Right cardiac atrium (tissue), 5 donors: ENCODE measurements at regions not wholly inside any gene's neighbourhood (a gene's known extent, or its start where the extent isn't known, plus 50 kb on each side); places are given as distances from the start of the nearest gene placed in this dataset.
A peak's percentile ranks its signal among the peaks of the same experiment; 100 is the strongest.

Source experiments
- ATAC-seq, 2 donors: fragments of 200-7000 bp; cut with Tn5 transposase; one replicate each; pipeline versions ENCODE4 v1.8.0 to v1.9.1; 2020; ENCODE audit warnings: moderate library complexity in 2 of 2, mild to moderate bottlenecking in 1 of 2
- DNase-seq, 3 donors: peaks; one replicate each; pipeline ENCODE4 v3.0.0-alpha.2; 2020
- H3K27ac ChIP-seq: one replicate; pipeline ENCODE4 v1.5.1; 2013; ENCODE audit warnings: mild to moderate bottlenecking, low read length, control low read depth, moderate library complexity
- H3K27me3 ChIP-seq: one replicate; pipeline ENCODE4 v1.6.1; 2013; ENCODE audit not compliant: control insufficient read depth, insufficient read depth
- H3K4me1 ChIP-seq: one replicate; pipeline ENCODE4 v1.6.1; 2013; ENCODE audit warnings: low read length; ENCODE audit not compliant: control insufficient read depth, insufficient read depth
- H3K4me3 ChIP-seq: one replicate; pipeline ENCODE4 v1.5.1; 2013; ENCODE audit warnings: low read length, control low read depth
- H3K9me3 ChIP-seq: one replicate; pipeline ENCODE4 v1.6.1; 2013; ENCODE audit warnings: low read length; ENCODE audit not compliant: control insufficient read depth
- WGBS: extraction: QIAGEN DNeasy Blood & Tissue Kit; methylation state at CpG from one replicate; pipeline ENCODE4 v1.1.7; 2013; 5-methylcytosine and 5-hydroxymethylcytosine counted together
- intact Hi-C, 4 donors: fragments of 100-400 bp; cut with DNase I; formaldehyde crosslinking; loops; one replicate each; pipeline versions ENCODE4 v1.11.0 to v1.14.0; 2022 to 2023
- donor health status: healthy with polysubstance abuse.
- donor health status: DM: no; HTN: yes; CAD: no.
- donor health status: DM: no; HTN: no; CAD: no.
- donor health status: DM: no; HTN: yes; CAD: no; lungs with severe emphysema.
- donor health status: DM: yes; HTN: yes; CAD: no.

DNA sequence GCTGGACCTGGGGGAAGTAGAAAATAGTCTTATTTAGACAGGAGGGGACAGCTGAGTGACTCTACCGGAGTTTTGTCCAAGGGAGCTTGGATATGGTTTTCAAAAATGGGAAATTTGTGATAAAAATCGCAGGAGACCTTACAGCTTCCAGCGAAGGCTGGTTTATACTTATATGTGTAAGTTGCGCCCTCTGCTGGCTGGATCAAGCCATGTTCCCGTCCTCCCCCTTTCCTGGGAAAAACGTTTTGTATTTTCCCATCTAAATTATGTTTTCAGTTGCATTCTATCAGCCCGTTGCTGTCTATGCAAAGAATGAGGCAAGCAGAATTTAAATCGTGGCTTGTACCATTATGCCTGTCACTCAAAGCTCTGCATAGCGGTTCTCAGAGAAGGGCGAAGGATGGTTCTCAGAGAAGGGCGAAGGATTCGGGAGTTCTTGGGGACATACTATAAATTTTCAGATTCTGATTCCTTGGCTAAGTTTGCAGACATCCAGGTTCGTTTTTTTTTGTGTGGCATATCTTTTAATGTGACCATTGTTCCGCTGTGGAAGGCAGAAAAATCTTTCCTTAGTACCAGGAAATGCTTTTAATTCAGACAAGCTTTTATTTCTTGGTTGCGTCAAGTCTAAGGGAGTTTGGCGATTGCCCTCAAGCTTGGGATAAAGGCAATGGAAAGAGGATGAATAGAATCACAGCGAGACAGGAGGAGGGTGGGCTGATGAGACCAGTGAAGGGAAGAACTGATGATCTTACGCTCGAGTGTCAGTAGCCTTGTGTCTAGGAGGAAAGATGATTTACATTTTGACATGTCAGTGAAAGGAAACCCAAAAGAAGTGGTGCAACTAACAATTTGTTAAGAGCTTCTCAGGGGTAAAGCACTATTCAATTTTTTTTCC, 128.5 kb upstream of the ARX start:
- ATAC-seq, result peak in 1 of 2 donors; percentile 51
- Histone ChIP-seq H3K27me3 (no peaks in the 10 kb centered on the region), H3K4me3 (no peak overlapping the region), H3K27ac (no peak overlapping the region), H3K4me1 (no peaks in the 10 kb centered on the region), H3K9me3 (no peaks in the 10 kb centered on the region)
- 11% methylated on average over 19 of the region's 19 CpGs for WGBS
- peak; percentile 60 to 80 (median 64) for DNase-seq
- intact Hi-C loops, result loop anchor here in 3 of 4 donors (5.0 to 10.0 kb wide), 2 partner anchors 307 to 309 kb away; no protein-coding TSS in a partner anchor

DNA sequence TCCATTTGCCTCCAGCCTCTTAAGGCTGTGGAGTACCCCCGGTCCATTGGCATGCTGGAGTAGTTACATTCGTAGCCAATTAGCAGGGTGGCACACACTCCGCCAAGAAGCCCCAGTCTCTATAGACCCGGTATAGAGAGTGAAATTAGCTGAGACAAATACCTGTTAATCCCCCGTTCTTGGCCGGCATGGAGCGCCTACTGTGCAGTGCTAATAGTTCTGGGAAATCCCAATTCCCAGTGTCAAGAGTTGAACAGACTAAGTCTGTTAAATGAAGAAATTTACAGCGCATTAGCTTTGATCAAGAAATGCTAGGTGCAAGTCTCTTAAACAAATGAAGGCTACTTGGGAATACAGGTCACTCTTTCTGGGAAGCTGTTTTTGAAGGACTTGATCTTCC, 127.8 kb upstream of the ARX start:
- DNase-seq, result no peak
- Histone ChIP-seq H3K27me3 (no peaks in the 10 kb centered on the region), H3K9me3 (no peaks in the 10 kb centered on the region), H3K27ac (no peak overlapping the region), H3K4me1 (no peaks in the 10 kb centered on the region), H3K4me3 (no peak overlapping the region)
- 68% methylated on average over 8 of the region's 8 CpGs for WGBS
- intact Hi-C loops, result loop anchor here in 3 of 4 donors (5.0 to 10.0 kb wide), 2 partner anchors 306 to 309 kb away; no protein-coding TSS in a partner anchor
- no peak for ATAC-seq

DNA sequence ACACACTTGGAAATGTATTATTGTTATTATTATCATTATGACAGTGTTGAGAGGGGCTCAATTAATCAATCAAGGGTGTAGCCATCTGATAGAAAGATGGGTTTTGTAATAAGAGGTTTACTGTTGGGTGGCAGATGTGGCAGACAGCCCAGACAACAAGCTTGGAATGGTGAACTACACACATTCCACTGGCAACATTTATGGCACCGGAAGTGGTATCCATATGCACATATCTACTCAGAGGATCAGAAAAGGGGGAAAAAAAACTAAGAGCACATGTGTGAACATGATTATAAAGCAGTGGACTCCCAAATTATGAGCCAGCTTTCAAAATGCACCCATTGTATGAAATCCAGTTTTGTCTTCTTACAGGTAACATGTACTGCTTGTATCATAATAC, 125.9 kb upstream of the ARX start:
- intact Hi-C loops, result loop anchor here in 3 of 4 donors (5.0 to 10.0 kb wide), 2 partner anchors 304 to 307 kb away; no protein-coding TSS in a partner anchor
- ATAC-seq, result no peak
- H3K4me1 ChIP-seq, result no peaks in the 10 kb centered on the region
- no peak overlapping the region for H3K27ac ChIP-seq
- no peak overlapping the region for H3K4me3 ChIP-seq
- no peaks in the 10 kb centered on the region for H3K27me3 ChIP-seq
- no peak for DNase-seq
- H3K9me3 ChIP-seq, result no peaks in the 10 kb centered on the region
- 56% methylated on average over 1 of the region's 1 CpG for WGBS

DNA sequence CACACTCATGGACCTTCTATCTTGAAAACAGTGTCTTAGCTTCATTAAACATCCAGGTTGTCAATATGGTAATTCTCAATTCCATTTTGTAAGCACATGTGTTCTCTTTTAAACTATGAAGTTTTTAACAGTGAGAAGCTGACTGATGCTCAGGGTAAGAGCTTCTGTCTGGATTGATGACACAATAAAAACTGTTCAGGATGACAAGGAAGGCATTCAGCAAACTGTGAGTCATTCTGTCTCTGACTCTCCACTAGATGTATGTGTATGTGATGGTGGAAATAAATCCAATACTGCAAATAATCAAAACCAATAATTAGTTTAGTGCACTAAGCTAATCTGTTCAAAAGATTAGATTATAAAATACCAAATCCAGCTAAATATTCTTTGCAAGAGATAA, 115.3 kb upstream of the ARX start:
- no peaks in the 10 kb centered on the region for H3K9me3 ChIP-seq
- H3K4me3 ChIP-seq, result no peak overlapping the region
- intact Hi-C loops, result no loop called here
- no peaks in the 10 kb centered on the region for H3K27me3 ChIP-seq
- H3K4me1 ChIP-seq, result no peaks in the 10 kb centered on the region
- no peak overlapping the region for H3K27ac ChIP-seq
- ATAC-seq (no peak), DNase-seq (no peak)

DNA sequence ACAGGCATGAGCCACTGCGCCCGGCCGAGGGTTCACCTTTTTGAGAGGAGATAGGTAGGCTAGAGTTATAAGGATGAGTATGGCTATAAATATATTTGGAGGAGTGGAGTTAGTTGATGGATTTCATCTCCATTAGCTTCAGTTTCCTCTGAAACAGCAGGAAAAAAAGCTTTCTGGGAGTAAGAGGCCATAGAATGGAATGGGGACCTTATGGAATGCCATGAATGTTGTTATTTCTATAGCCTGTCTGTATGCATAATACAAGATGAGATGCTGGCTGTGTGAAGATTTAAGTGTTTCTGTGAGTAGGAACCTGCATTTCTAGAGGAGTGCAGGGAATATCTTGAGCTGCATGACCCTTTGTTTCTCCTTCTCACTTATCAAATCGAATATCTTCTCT, 114.9 kb upstream of the ARX start:
- Histone ChIP-seq H3K4me1 (no peaks in the 10 kb centered on the region), H3K9me3 (no peaks in the 10 kb centered on the region), H3K27ac (no peak overlapping the region), H3K4me3 (no peak overlapping the region), H3K27me3 (no peaks in the 10 kb centered on the region)
- no peak for ATAC-seq
- no peak for DNase-seq
- WGBS, result 81% methylated on average over 4 of the region's 4 CpGs
- intact Hi-C loops, result no loop called here

DNA sequence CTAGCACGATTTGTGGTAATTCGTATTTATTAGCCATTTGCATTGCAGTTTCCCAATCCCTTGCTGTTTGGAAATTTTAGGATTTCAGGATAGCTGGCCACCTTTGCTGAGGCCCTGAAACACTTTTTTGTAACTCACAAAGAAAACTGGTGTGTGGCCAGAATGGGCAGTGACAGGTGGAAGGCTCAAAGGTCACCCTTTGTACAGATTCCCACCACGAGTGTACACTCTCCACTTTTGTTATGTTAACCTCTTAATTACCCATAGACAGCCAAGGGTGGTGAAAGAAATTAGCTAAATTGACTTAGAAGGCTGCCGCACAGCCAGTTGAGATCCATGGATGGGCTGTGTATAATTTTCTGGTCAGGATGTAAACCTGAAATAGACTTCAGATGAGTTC, 109.7 kb upstream of the ARX start:
- no peak for ATAC-seq
- 75% methylated on average over 4 of the region's 4 CpGs for WGBS
- intact Hi-C loops, result no loop called here

DNA sequence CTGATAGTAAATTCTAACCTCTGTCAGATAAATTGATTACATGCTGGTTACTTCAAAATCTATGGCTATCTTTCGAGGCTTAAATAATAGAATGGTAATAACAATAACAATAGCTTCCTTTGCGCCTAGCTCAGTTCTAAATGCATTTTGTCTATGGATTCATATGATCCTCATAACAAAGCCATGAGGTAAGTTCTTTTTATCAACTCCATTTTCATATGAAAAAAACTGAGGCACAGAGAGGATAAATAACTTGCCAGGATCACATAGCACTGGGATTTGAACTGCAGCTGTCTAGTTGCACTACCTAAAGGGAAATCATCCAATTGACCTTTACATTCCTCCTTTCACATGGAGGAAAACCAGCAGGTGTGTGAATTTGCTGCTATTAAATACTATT, 108.6 kb upstream of the ARX start:
- intact Hi-C loops, result no loop called here
- ATAC-seq (no peak), DNase-seq (no peak)
- H3K27ac ChIP-seq, result no peak overlapping the region
- H3K4me1 ChIP-seq, result no peaks in the 10 kb centered on the region
- H3K9me3 ChIP-seq, result no peaks in the 10 kb centered on the region
- no peaks in the 10 kb centered on the region for H3K27me3 ChIP-seq
- H3K4me3 ChIP-seq, result no peak overlapping the region
- 81% methylated on average over 2 of the region's 2 CpGs for WGBS

More for the DNA sequence above, 109.7 kb upstream of the ARX start:
- no peaks in the 10 kb centered on the region for H3K27me3 ChIP-seq
- no peak overlapping the region for H3K27ac ChIP-seq
- no peak overlapping the region for H3K4me3 ChIP-seq
- no peaks in the 10 kb centered on the region for H3K9me3 ChIP-seq
- no peak for DNase-seq
- H3K4me1 ChIP-seq, result no peaks in the 10 kb centered on the region

DNA sequence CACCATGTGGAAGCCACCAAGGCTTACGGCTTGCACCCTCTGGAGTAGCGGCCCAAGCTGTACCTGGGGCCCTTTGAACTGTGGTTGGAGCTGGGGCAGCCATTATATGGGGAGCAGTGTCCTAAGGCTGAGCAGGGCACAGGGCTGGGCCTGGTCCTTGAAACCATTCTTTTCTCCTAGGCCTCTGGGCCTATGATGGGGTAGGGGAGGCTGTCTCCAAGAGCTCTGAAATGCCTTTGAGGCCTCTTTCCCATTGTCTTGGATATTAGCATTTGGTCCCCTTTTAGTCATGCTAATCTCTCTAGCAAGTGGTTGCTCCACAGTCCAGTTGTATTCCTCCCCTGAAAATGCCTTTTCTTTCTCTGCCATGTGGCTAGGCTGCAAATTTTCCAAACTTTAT, 96.4 kb upstream of the ARX start:
- intact Hi-C loops, result no loop called here
- H3K9me3 ChIP-seq, result no peaks in the 10 kb centered on the region

DNA sequence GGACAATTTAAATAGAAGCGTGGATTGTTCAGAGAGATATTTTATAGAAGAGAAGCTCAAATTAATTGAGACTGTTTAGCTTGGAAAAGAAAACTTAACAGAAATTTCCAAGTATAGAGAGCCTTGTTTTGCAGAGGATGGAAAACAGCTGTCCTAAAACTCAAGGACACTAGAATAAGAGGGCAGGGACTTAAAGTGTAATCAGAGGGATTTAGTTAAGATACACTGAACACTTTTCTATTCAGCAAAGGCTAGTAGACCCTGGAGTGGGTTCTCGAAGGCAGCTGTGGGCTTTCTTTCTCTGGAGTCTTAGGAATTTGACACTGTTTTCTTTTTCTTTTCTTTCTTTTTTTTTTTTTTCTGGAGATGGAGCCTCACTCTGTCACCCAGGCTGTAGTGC, 92.7 kb upstream of the ARX start:
- Histone ChIP-seq H3K27me3 (no peaks in the 10 kb centered on the region), H3K9me3 (no peaks in the 10 kb centered on the region), H3K4me3 (no peak overlapping the region), H3K4me1 (no peaks in the 10 kb centered on the region), H3K27ac (no peak overlapping the region)
- intact Hi-C loops, result no loop called here
- 59% methylated on average over 2 of the region's 2 CpGs for WGBS
- DNase-seq (no peak), ATAC-seq (no peak)

More for the DNA sequence above, 96.4 kb upstream of the ARX start:
- no peak for ATAC-seq
- DNase-seq, result no peak
- Histone ChIP-seq H3K27ac (no peak overlapping the region), H3K4me1 (no peaks in the 10 kb centered on the region), H3K27me3 (no peaks in the 10 kb centered on the region), H3K4me3 (no peak overlapping the region)
- 89% methylated on average over 2 of the region's 2 CpGs for WGBS

DNA sequence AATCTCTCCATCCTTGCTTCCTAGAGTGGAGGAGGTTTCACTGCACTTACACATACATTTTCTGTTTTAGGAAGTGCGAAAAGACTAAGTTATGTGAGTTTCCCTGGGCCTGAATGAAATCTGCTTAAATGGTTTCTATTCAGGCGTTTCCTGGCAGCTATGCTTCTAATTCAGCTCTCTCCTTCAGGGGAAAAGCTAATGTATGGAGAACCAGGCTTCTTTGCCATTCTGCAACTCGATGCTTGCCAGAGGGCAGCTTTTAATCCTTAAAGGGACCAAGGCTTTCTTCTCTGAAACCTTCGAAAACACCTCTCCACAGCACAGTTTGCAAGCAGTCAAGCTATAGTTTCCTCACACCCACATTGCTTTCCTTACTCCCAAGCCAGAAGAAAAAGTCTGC, 89.5 kb upstream of the ARX start:
- intact Hi-C loops, result no loop called here
- DNase-seq (no peak), ATAC-seq (no peak)
- Histone ChIP-seq H3K27me3 (no peaks in the 10 kb centered on the region), H3K4me3 (no peak overlapping the region), H3K9me3 (no peaks in the 10 kb centered on the region), H3K4me1 (no peaks in the 10 kb centered on the region), H3K27ac (no peak overlapping the region)
- 44% methylated on average over 4 of the region's 4 CpGs for WGBS

DNA sequence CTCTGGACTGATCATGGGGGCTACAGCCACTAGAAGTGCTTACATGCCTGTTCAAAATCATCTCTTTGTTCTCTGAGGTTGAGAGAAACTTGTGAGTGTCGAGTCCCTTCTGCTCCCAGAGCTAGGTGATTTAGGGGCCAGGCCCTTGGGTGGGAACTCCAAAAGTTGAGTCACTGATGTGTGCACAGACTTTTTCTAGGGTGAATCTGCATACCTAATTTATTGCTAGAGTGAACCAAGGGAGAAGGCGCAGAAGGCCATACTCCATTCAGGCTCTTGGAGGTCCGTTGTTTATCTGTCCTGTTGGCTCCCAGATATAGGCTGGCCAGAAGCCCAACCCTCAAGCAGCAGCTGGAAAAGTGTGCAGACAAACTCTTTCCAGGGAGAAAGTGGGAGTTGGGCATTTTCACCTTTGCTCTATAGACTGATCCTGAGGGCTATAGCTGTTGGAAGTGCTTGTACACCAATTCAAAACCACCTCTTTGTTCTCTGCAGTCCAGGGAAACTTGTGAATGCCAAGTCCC, 80.8 kb upstream of the ARX start:
- Histone ChIP-seq H3K4me3 (no peak overlapping the region), H3K27me3 (no peaks in the 10 kb centered on the region), H3K4me1 (no peaks in the 10 kb centered on the region), H3K9me3 (no peaks in the 10 kb centered on the region), H3K27ac (no peak overlapping the region)
- 57% methylated on average over 3 of the region's 3 CpGs for WGBS
- no peak for ATAC-seq
- DNase-seq, result no peak
- intact Hi-C loops, result no loop called here
